AG09309 (cell line): ENCODE measurements at regions not wholly inside any gene's neighbourhood (a gene's known extent, or its start where the extent isn't known, plus 50 kb on each side); places are given as distances from the start of the nearest gene placed in this dataset.

ENCODE experiments used
- DNase-seq: peaks from one replicate; pipeline ENCODE4 v3.0.0-alpha.2; 2010; ENCODE audit warnings: low read depth
- H3K4me3 ChIP-seq: 2 replicates; pipeline ENCODE4 v1.5.1; 2011; ENCODE audit warnings: mild to moderate bottlenecking, low read depth, low read length, moderate library complexity; ENCODE audit not compliant: control insufficient read depth
- CTCF ChIP-seq: IDR thresholded peaks from 2 replicates; pipeline ENCODE4 v1.5.1; 2011; ENCODE audit warnings: mild to moderate bottlenecking, low read depth, low read length, inconsistent platforms; ENCODE audit not compliant: insufficient read depth, control insufficient read depth; ENCODE audit errors: missing control alignments

GRCh38 chr12:25424211-25424731 lies 128.8 kb downstream of the LMNTD1 start:
- no peak for TF ChIP-seq CTCF
- DNase-seq, result no peak
- no peak overlapping the region for H3K4me3 ChIP-seq

DNA sequence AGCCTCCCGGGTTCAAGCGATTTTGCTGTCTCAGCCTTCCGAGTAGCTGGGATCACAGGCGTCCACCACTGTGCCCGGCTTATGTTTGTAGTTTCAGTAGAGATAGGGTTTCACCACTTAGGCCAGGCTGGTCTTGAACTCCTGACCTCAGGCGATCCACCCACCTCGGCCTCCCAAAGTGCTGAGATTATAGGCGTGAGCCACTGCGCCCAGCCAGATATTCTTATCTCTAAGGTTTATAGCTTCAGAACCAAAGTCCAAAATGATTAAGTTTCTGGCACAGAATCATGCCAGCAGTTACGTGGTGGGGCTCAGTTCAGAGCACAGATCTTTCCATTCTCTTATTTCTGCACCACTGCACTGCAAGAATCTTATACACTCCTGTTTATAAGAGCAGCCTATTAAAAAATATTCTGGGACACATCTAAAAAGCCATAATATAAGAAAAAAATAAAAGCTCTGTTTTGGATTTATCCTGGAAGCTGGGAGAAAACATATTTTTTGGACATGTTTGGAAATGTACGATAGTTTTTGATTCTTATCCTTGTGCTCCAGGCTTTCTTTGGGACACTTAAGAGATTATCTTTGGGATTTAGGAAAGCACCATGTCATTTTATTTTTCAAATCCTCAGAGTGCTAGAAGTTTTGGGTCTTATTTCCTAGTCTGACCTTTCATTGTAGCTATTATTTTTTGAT lies 129.6 kb downstream of the LMNTD1 start:
- no peak overlapping the region for H3K4me3 ChIP-seq
- no peak for DNase-seq
- no peak for TF ChIP-seq CTCF

DNA sequence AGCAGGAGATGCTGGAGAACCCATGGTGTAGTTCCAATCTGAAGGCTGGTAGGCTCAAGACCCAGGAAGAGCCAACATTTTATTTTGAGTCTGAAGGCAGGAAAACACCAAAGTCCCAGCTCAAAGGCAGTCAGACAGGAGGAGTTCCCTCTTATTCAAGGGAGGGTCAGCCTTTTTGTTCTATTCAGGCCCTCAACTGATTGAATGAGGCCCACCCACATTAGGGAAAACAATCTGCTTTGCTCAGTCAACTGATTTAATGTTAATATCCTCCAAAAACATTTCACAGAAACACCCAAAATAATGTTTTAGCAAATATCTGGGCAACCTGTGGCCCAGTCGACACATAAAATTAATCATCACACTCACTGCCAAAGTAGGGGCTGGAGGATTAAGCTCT lies 130.8 kb downstream of the LMNTD1 start:
- H3K4me3 ChIP-seq, result no peak overlapping the region
- no peak for TF ChIP-seq CTCF

GRCh38 chr12:25421651-25422167 lies 131.4 kb downstream of the LMNTD1 start:
- H3K4me3 ChIP-seq, result no peak overlapping the region
- no peak for DNase-seq
- no peak for TF ChIP-seq CTCF

More for the DNA sequence above, 130.8 kb downstream of the LMNTD1 start:
- no peak for DNase-seq

DNA sequence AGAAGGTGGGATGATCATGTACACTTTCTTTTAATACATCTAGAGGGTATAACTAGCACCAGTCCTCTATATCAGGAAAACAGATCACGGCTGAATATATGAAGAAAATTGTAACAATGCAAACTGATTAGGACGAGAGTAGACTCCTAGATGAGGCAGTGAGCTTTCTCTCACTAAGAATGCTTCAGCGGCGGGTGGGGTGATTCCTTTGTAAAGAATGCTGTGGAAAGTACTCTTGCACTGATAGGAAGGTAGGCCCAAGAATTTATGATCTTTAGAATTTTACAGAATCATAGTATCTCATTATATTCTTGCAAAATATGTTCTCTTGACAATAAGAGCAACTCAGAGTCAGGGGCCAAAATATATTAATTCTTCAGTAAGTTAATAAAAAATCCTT lies 133.0 kb downstream of the LMNTD1 start:
- H3K4me3 ChIP-seq, result no peak overlapping the region
- TF ChIP-seq CTCF, result no peak
- no peak for DNase-seq

DNA sequence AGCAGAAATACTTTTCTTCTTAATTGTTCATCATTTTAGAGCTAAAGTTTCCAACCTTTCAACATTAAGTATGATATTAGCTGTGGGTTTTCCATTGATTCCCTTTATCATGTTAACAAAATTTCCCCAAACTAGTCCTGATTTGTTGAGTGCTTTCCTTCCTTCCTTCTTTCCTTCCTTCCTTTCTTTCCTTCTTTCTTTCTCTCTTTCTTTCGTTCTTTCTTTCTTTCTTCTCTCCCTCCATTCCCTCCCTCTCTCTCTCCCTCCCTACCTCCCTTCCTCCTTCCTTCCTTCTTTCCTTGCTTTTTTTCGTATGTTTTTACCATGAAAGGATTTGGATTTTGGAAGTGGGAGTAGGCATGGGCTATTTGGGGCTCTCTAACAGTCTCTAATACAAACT lies 133.5 kb downstream of the LMNTD1 start:
- H3K4me3 ChIP-seq, result no peak overlapping the region
- no peak for DNase-seq
- TF ChIP-seq CTCF, result no peak
